SK-N-SH treated with all-trans-retinoic acid at 6 μM for 48 hours (cell line): ENCODE measurements at regions not wholly inside any gene's neighbourhood (a gene's known extent, or its start where the extent isn't known, plus 50 kb on each side); places are given as distances from the start of the nearest gene placed in this dataset.
"Not testable (repeated sequence)": the region's sequence is repeated elsewhere in the genome, so short reads cannot be mapped to it uniquely, and the experiment has no call there.

ENCODE experiments used
- BACH2 ChIP-seq: fragments of 250-450 bp; sonication (Bioruptor Pico); IDR thresholded peaks from 2 replicates; pipeline ENCODE4 v1.9.0; 2021; ENCODE audit warnings: mild to moderate bottlenecking, borderline replicate concordance
- RARB ChIP-seq: fragments of 250-450 bp; sonication (Bioruptor Pico); IDR thresholded peaks from 2 replicates; pipeline ENCODE4 v1.8.0; 2021; ENCODE audit warnings: mild to moderate bottlenecking, moderate library complexity
- ZC3H10 ChIP-seq: fragments of 250-450 bp; sonication (Bioruptor Pico); IDR thresholded peaks from 2 replicates; pipeline ENCODE4 v1.5.1; 2021; ENCODE audit warnings: mild to moderate bottlenecking, moderate library complexity
- ZFP30 ChIP-seq: fragments of 450-650 bp; formaldehyde crosslinking; IDR thresholded peaks from 2 replicates; pipeline ENCODE4 v1.5.0; 2022; ENCODE audit warnings: mild to moderate bottlenecking, moderate library complexity
- ZNF565 ChIP-seq: fragments of 450-650 bp; formaldehyde crosslinking; conservative IDR thresholded peaks from 2 replicates; pipeline ENCODE4 v1.5.0; 2020; ENCODE audit warnings: low read depth, mild to moderate bottlenecking, moderate library complexity
- ZNF70 ChIP-seq: fragments of 450-650 bp; formaldehyde crosslinking; IDR thresholded peaks from 2 replicates; pipeline ENCODE4 v1.5.0; 2020; ENCODE audit warnings: mild to moderate bottlenecking, moderate library complexity
- TF ChIP-seq, protein P1 (sequence below): fragments of 250-450 bp; sonication (Bioruptor Pico); IDR thresholded peaks from 2 replicates; pipeline ENCODE4 v1.8.0; 2020; ENCODE audit warnings: mild to moderate bottlenecking, moderate library complexity, borderline replicate concordance
- TF ChIP-seq, protein P2 (sequence below): fragments of 250-450 bp; sonication (Bioruptor Pico); IDR thresholded peaks from 2 replicates; pipeline ENCODE4 v1.5.0; 2020; ENCODE audit warnings: mild to moderate bottlenecking, moderate library complexity

DNA sequence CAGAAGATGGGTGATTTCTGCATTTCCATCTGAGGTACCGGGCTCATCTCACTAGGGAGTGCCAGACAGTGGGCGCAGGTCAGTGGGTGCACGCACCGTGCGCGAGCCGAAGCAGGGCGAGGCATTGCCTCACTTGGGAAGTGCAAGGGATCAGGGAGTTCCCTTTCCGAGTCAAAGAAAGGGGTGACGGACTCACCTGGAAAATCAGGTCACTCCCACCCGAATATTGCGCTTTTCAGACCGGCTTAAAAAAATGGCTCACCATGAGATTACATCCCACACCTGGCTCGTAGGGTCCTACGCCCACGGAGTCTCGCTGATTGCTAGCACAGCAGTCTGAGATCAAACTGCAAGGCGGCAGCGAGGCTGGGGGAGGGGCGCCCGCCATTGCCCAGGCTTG lies 194.0 kb downstream of the PARM1 start:
- not testable (repeated sequence) for TF ChIP-seq BACH2 (CRISPR knock-in tag); ZC3H10 (CRISPR knock-in tag); ZNF70 (CRISPR knock-in tag); RARB (CRISPR knock-in tag); ZNF565 (CRISPR knock-in tag); ZFP30
- TF ChIP-seq, protein P1, sequence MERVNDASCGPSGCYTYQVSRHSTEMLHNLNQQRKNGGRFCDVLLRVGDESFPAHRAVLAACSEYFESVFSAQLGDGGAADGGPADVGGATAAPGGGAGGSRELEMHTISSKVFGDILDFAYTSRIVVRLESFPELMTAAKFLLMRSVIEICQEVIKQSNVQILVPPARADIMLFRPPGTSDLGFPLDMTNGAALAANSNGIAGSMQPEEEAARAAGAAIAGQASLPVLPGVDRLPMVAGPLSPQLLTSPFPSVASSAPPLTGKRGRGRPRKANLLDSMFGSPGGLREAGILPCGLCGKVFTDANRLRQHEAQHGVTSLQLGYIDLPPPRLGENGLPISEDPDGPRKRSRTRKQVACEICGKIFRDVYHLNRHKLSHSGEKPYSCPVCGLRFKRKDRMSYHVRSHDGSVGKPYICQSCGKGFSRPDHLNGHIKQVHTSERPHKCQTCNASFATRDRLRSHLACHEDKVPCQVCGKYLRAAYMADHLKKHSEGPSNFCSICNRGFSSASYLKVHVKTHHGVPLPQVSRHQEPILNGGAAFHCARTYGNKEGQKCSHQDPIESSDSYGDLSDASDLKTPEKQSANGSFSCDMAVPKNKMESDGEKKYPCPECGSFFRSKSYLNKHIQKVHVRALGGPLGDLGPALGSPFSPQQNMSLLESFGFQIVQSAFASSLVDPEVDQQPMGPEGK (CRISPR knock-in tag): not testable (repeated sequence)
- TF ChIP-seq, protein P2, sequence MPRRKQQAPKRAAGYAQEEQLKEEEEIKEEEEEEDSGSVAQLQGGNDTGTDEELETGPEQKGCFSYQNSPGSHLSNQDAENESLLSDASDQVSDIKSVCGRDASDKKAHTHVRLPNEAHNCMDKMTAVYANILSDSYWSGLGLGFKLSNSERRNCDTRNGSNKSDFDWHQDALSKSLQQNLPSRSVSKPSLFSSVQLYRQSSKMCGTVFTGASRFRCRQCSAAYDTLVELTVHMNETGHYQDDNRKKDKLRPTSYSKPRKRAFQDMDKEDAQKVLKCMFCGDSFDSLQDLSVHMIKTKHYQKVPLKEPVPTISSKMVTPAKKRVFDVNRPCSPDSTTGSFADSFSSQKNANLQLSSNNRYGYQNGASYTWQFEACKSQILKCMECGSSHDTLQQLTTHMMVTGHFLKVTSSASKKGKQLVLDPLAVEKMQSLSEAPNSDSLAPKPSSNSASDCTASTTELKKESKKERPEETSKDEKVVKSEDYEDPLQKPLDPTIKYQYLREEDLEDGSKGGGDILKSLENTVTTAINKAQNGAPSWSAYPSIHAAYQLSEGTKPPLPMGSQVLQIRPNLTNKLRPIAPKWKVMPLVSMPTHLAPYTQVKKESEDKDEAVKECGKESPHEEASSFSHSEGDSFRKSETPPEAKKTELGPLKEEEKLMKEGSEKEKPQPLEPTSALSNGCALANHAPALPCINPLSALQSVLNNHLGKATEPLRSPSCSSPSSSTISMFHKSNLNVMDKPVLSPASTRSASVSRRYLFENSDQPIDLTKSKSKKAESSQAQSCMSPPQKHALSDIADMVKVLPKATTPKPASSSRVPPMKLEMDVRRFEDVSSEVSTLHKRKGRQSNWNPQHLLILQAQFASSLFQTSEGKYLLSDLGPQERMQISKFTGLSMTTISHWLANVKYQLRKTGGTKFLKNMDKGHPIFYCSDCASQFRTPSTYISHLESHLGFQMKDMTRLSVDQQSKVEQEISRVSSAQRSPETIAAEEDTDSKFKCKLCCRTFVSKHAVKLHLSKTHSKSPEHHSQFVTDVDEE (CRISPR knock-in tag): not testable (repeated sequence)
